ENCODE measurements at regions not wholly inside any gene's neighbourhood (a gene's known extent, or its start where the extent isn't known, plus 50 kb on each side); places are given as distances from the start of the nearest gene placed in this dataset.

GRCh38 chr16:26930786-26931581, 135.7 kb upstream of the C16orf82 start:
- BruUV-seq (replicated peaks), result no TSS peak
- H3K27ac ChIP-seq (ENCODE audit: low read depth, low read length, poor library complexity, severe bottlenecking), result no peak overlapping the region
- DNase-seq (ENCODE audit: low spot score), result no peak
- H3K36me3 ChIP-seq (ENCODE audit: insufficient read depth, low read length), result no peaks in the 10 kb centered on the region
- H4K20me1 ChIP-seq (ENCODE audit: insufficient read depth, low read length), result no peaks in the 10 kb centered on the region
- H2AFZ ChIP-seq (ENCODE audit: low read length), result no peak overlapping the region
- no peak for TF ChIP-seq CTCF (conservative IDR thresholded peaks at IDR 0.05; ENCODE audit: low read length)
- no peak for TF ChIP-seq EZH2phosphoT487 (IDR thresholded peaks at IDR 0.05; ENCODE audit: borderline replicate concordance, low read depth, low read length)
- no peaks in the 10 kb centered on the region for H3K79me2 ChIP-seq (ENCODE audit: insufficient read depth, low read depth, low read length)
- no peak overlapping the region for H3K4me3 ChIP-seq (ENCODE audit: low read depth, low read length, poor library complexity, severe bottlenecking)
- ChIA-PET CTCF (ENCODE audit: unreplicated experiment) (no interaction called here), POLR2A (no interaction called here)
- H3K4me1 ChIP-seq (ENCODE audit: insufficient read depth, low read length, poor library complexity, severe bottlenecking), result no peaks in the 10 kb centered on the region
- no peaks in the 10 kb centered on the region for H3K9me3 ChIP-seq (ENCODE audit: low read length)
- H3K4me2 ChIP-seq (ENCODE audit: low read length), result no peak overlapping the region
- intact Hi-C loops (cut with micrococcal nuclease; ENCODE audit: unreplicated experiment), result no loop called here
- no peaks in the 10 kb centered on the region for H3K9me2 ChIP-seq (ENCODE audit: insufficient read depth, low read length)

DNA sequence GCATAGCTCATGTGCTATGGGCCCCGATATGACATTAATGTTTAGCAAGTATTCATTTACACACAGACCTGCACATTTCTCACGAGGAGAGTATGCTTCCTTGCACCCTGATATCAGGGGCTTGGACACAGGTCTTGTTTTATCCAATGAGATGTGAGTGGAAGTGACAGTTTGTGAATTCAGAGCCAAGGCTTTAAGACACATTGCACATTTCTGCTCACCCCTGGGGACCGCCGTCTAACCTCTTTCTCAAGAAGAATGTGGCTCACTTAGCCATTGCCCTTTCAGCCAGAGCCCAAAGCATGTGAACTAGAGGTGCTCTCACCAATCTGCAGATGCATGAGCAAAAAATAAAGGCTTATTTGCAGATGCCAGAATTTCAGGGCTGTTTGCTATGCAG, 116.1 kb upstream of the C16orf82 start:
- TF ChIP-seq EZH2phosphoT487 (IDR thresholded peaks at IDR 0.05; ENCODE audit: borderline replicate concordance, low read depth, low read length) (no peak), CTCF (conservative IDR thresholded peaks at IDR 0.05; ENCODE audit: low read length) (no peak)
- H4K20me1 ChIP-seq (ENCODE audit: insufficient read depth, low read length), result no peaks in the 10 kb centered on the region
- intact Hi-C loops (cut with micrococcal nuclease; ENCODE audit: unreplicated experiment), result no loop called here
- no peak overlapping the region for H3K4me3 ChIP-seq (ENCODE audit: low read depth, low read length, poor library complexity, severe bottlenecking)
- no peaks in the 10 kb centered on the region for H3K36me3 ChIP-seq (ENCODE audit: insufficient read depth, low read length)
- CTCF ChIA-PET (ENCODE audit: unreplicated experiment), result no interaction called here
- no peaks in the 10 kb centered on the region for H3K9me2 ChIP-seq (ENCODE audit: insufficient read depth, low read length)
- no peaks in the 10 kb centered on the region for H3K4me1 ChIP-seq (ENCODE audit: insufficient read depth, low read length, poor library complexity, severe bottlenecking)
- POLR2A ChIA-PET, result no interaction called here
- H3K4me2 ChIP-seq (ENCODE audit: low read length), result no peak overlapping the region
- no peaks in the 10 kb centered on the region for H3K9me3 ChIP-seq (ENCODE audit: low read length)
- H3K27ac ChIP-seq (ENCODE audit: low read depth, low read length, poor library complexity, severe bottlenecking), result no peak overlapping the region
- H3K79me2 ChIP-seq (ENCODE audit: insufficient read depth, low read depth, low read length), result no peaks in the 10 kb centered on the region
- H2AFZ ChIP-seq (ENCODE audit: low read length), result no peak overlapping the region
- no peak for DNase-seq (ENCODE audit: low spot score)
- no TSS peak for BruUV-seq (replicated peaks)

DNA sequence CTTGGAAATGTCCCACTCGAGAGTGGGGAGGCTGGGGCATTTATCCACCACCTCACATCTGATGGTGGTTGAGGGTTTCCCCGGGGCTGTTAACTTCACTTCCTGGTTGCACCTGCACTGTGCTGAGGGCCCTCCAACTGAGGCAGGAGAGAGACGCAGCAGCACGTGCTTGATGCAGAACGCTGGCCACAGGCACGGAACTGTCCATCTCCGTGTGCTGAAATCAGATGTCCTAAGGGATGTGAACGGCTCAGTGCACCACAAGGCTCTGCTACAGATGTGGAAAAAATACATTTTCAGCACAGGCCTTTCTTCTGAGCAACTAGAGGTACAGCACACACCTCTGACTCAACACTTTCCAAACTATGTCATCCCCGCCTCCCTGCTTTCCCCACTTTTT, 114.8 kb upstream of the C16orf82 start:
- no peaks in the 10 kb centered on the region for H3K4me1 ChIP-seq (ENCODE audit: insufficient read depth, low read length, poor library complexity, severe bottlenecking)
- TF ChIP-seq EZH2phosphoT487 (IDR thresholded peaks at IDR 0.05; ENCODE audit: borderline replicate concordance, low read depth, low read length) (no peak), CTCF (conservative IDR thresholded peaks at IDR 0.05; ENCODE audit: low read length) (no peak)
- DNase-seq (ENCODE audit: low spot score), result no peak
- no peaks in the 10 kb centered on the region for H4K20me1 ChIP-seq (ENCODE audit: insufficient read depth, low read length)
- intact Hi-C loops (cut with micrococcal nuclease; ENCODE audit: unreplicated experiment), result no loop called here
- no peak overlapping the region for H2AFZ ChIP-seq (ENCODE audit: low read length)
- no TSS peak for BruUV-seq (replicated peaks)
- ChIA-PET CTCF (ENCODE audit: unreplicated experiment) (no interaction called here), POLR2A (interaction anchor here (0.7 kb wide), 1 partner anchor 83 kb away, joined by 3 read pairs; no protein-coding TSS in a partner anchor)
- H3K79me2 ChIP-seq (ENCODE audit: insufficient read depth, low read depth, low read length), result no peaks in the 10 kb centered on the region
- no peaks in the 10 kb centered on the region for H3K9me3 ChIP-seq (ENCODE audit: low read length)
- no peak overlapping the region for H3K4me2 ChIP-seq (ENCODE audit: low read length)
- no peak overlapping the region for H3K27ac ChIP-seq (ENCODE audit: low read depth, low read length, poor library complexity, severe bottlenecking)
- H3K36me3 ChIP-seq (ENCODE audit: insufficient read depth, low read length), result no peaks in the 10 kb centered on the region
- H3K4me3 ChIP-seq (ENCODE audit: low read depth, low read length, poor library complexity, severe bottlenecking), result no peak overlapping the region
- H3K9me2 ChIP-seq (ENCODE audit: insufficient read depth, low read length), result no peaks in the 10 kb centered on the region
